K562 (cell line): ENCODE measurements at regions not wholly inside any gene's neighbourhood (a gene's known extent, or its start where the extent isn't known, plus 50 kb on each side); places are given as distances from the start of the nearest gene placed in this dataset.

Experiments used
- ATAC-seq: fragments of 200-7000 bp; cut with Tn5 transposase; 3 replicates; pipeline ENCODE4 v1.9.1; 2020; ENCODE audit warnings: moderate library complexity
- BruUV-seq: library from RNA; stranded (reverse); fragments of 400-500 nt; replicated peaks from 2 replicates; lab custom pipeline; 2021; lab: Mats Ljungman, UMichigan
- CTCF ChIA-PET: fragments of 300-600 bp; formaldehyde crosslinking; extraction: SDS; loops from one replicate; lab custom pipeline; 2021; ENCODE audit warnings: low intra/inter-chr PET ratio; lab: Yijun Ruan, JAX
- POLR2A ChIA-PET: fragments of 300-600, 350-650 bp; sonication (Branson Sonifier 250); formaldehyde crosslinking; extraction: SDS; loops from one replicate; lab custom pipeline; 2021; ENCODE audit warnings: antibody characterized with exemption, inconsistent platforms; lab: Yijun Ruan, JAX
- DNase-seq, 4 experiments: peaks; one replicate each; pipeline versions ENCODE4 v3.0.0 to v3.0.0-alpha.2; 2011 to 2018; ENCODE audit warnings: low spot score in 3 of 4, mixed read lengths in 3 of 4; ENCODE audit errors: extremely low read depth in 1 of 4
- FAIRE-seq: peaks from 2 replicates; lab custom pipeline; 2011; peaks lifted over from hg19 to GRCh38; lab: Jason Lieb, UNC
- H2AFZ ChIP-seq: 2 replicates; pipeline ENCODE4 v1.6.0; 2011; ENCODE audit warnings: low read depth, low read length, control low read depth, inconsistent platforms
- H3K27ac ChIP-seq: fragments of 200-600 bp; 3 replicates; pipeline ENCODE4 v1.8.0; 2011; ENCODE audit warnings: low read depth, mild to moderate bottlenecking, control low read depth, inconsistent platforms, low read length, moderate library complexity, mixed read lengths; ENCODE audit errors: extremely low read depth
- H3K27me3 ChIP-seq, 2 experiments: fragments of 300-600 bp in 1 of 2; 2 replicates in 1 of 2; 3 replicates in 1 of 2; pipeline versions ENCODE4 v1.6.0 to v1.8.0; 2011; ENCODE audit warnings: inconsistent platforms in 2 of 2, low read length in 2 of 2, mild to moderate bottlenecking in 1 of 2, mixed read lengths in 1 of 2, moderate library complexity in 1 of 2; ENCODE audit not compliant: control insufficient read depth in 2 of 2, insufficient read depth in 2 of 2
- H3K36me3 ChIP-seq: fragments of 300-600 bp; 3 replicates; pipeline ENCODE4 v1.8.0; 2011; ENCODE audit warnings: mild to moderate bottlenecking, low read length, inconsistent platforms; ENCODE audit not compliant: control insufficient read depth, insufficient read depth
- H3K4me1 ChIP-seq, 2 experiments: fragments of 200-600 bp in 1 of 2; replicated peaks in 1 of 2; 2 replicates in 1 of 2; 3 replicates in 1 of 2; pipeline versions ENCODE4 v1.5.1 to v1.8.0; 2011; ENCODE audit warnings: inconsistent platforms in 2 of 2, low read length in 2 of 2, mild to moderate bottlenecking in 1 of 2, mixed read lengths in 1 of 2, moderate library complexity in 1 of 2; ENCODE audit not compliant: control insufficient read depth in 2 of 2, insufficient read depth in 2 of 2
- H3K4me2 ChIP-seq: 2 replicates; pipeline ENCODE4 v1.6.1; 2011; ENCODE audit warnings: low read length, control low read depth, inconsistent platforms, mixed read lengths; ENCODE audit not compliant: insufficient read depth
- H3K4me3 ChIP-seq: fragments of 200-600 bp; sonication (generic), shearing (Covaris generic); 2 replicates; pipeline ENCODE4 v1.5.1; 2016; ENCODE audit warnings: control low read depth, inconsistent platforms
- H3K79me2 ChIP-seq: fragments of 200-600 bp; 3 replicates; pipeline ENCODE4 v1.8.0; 2011; ENCODE audit warnings: low read length, inconsistent platforms; ENCODE audit not compliant: control insufficient read depth, insufficient read depth
- H3K9ac ChIP-seq, 2 experiments: 2 replicates each; pipeline versions ENCODE4 v1.6.0 to v1.6.1; 2011; ENCODE audit warnings: low read depth in 2 of 2, low read length in 2 of 2, control low read depth in 1 of 2, inconsistent platforms in 1 of 2, mild to moderate bottlenecking in 1 of 2, mixed read lengths in 1 of 2; ENCODE audit not compliant: insufficient read depth in 1 of 2
- H3K9me1 ChIP-seq: one replicate; pipeline ENCODE4 v1.6.0; 2011; ENCODE audit warnings: inconsistent platforms, mild to moderate bottlenecking, low read length, moderate library complexity; ENCODE audit not compliant: control insufficient read depth, insufficient read depth
- H3K9me3 ChIP-seq: replicated peaks from 2 replicates; pipeline ENCODE4 v1.5.1; 2011; ENCODE audit warnings: low read depth, low read length, inconsistent platforms; ENCODE audit not compliant: control insufficient read depth, insufficient read depth
- H4K20me1 ChIP-seq: replicated peaks from 2 replicates; pipeline ENCODE4 v1.6.1; 2011; ENCODE audit warnings: low read length, inconsistent platforms, mixed read lengths; ENCODE audit not compliant: control insufficient read depth, insufficient read depth
- BCLAF1 ChIP-seq, 2 experiments: fragments of 450-650 bp in 1 of 2; IDR thresholded peaks; 2 replicates each; pipeline ENCODE4 v1.6.1; 2011 to 2017; ENCODE audit warnings: low read depth in 2 of 2, antibody characterized with exemption in 1 of 2, borderline replicate concordance in 1 of 2, low read length in 1 of 2, mild to moderate bottlenecking in 1 of 2, mixed read lengths in 1 of 2; ENCODE audit not compliant: control insufficient read depth in 1 of 2
- ELF4 ChIP-seq: fragments of 450-650 bp; formaldehyde crosslinking; IDR thresholded peaks from 2 replicates; pipeline ENCODE4 v1.4.0; 2022; ENCODE audit warnings: missing genetic modification characterization
- FOXJ3 ChIP-seq: sonication (generic); formaldehyde crosslinking; IDR thresholded peaks from 2 replicates; pipeline ENCODE4 v1.4.0; 2020; ENCODE audit warnings: mild to moderate bottlenecking, missing genetic modification reagents
- HDAC1 ChIP-seq, 2 experiments: fragments of 450-650 bp; IDR thresholded peaks; 2 replicates each; pipeline ENCODE4 v1.6.1; 2016 to 2017; ENCODE audit warnings: inconsistent platforms in 1 of 2, mild to moderate bottlenecking in 1 of 2, moderate library complexity in 1 of 2
- HLTF ChIP-seq: fragments of 450-650 bp; IDR thresholded peaks from 2 replicates; pipeline ENCODE4 v1.6.1; 2016
- MYNN ChIP-seq, 2 experiments: sonication (generic); formaldehyde crosslinking in 1 of 2; IDR thresholded peaks; 2 replicates each; pipeline versions ENCODE4 v1.5.0 to v1.6.1; 2016 to 2020; ENCODE audit warnings: antibody characterized with exemption in 1 of 2, missing genetic modification reagents in 1 of 2
- NR2F6 ChIP-seq: fragments of 450-650 bp; formaldehyde crosslinking; IDR thresholded peaks from 2 replicates; pipeline ENCODE4 v1.4.0; 2020; ENCODE audit warnings: mild to moderate bottlenecking
- POLR3A ChIP-seq: IDR thresholded peaks from 2 replicates; pipeline ENCODE4 v1.6.1; 2011; ENCODE audit warnings: borderline replicate concordance, mild to moderate bottlenecking, moderate library complexity; ENCODE audit not compliant: insufficient read length, insufficient read depth; ENCODE audit errors: extremely low read depth
- RNF2 ChIP-seq: sonication (generic); IDR thresholded peaks from 2 replicates; pipeline ENCODE4 v1.6.1; 2016
- SMAD1 ChIP-seq: fragments of 150-350 bp; IDR thresholded peaks from 2 replicates; pipeline ENCODE4 v1.6.1; 2014; ENCODE audit warnings: low read length, low read depth; ENCODE audit not compliant: partially characterized antibody
- SRSF9 ChIP-seq: fragments of 200-400 bp; formaldehyde crosslinking; IDR thresholded peaks from 2 replicates; pipeline ENCODE4 v1.6.1; 2017; ENCODE audit warnings: low read depth, low read length, borderline replicate concordance
- TEAD1 ChIP-seq, 2 experiments: fragments of 450-650 bp in 1 of 2; sonication (generic) in 1 of 2; formaldehyde crosslinking; IDR thresholded peaks; 2 replicates each; pipeline versions ENCODE4 v1.4.0 to v1.8.0; 2020 to 2022; ENCODE audit warnings: mild to moderate bottlenecking in 2 of 2, missing genetic modification reagents in 1 of 2
- TGIF2 ChIP-seq: sonication (generic); formaldehyde crosslinking; IDR thresholded peaks from 2 replicates; pipeline ENCODE4 v1.8.1; 2022; ENCODE audit warnings: mild to moderate bottlenecking, missing genetic modification reagents, moderate library complexity
- ZBED1 ChIP-seq: IDR thresholded peaks from 2 replicates; pipeline ENCODE4 v1.6.1; 2014
- ZFP30 ChIP-seq: fragments of 250-450 bp; sonication (Bioruptor Pico); IDR thresholded peaks from 2 replicates; pipeline ENCODE4 v1.8.0; 2022; ENCODE audit warnings: moderate library complexity, mild to moderate bottlenecking, inconsistent platforms, borderline replicate concordance
- ZNF12 ChIP-seq: sonication (generic); formaldehyde crosslinking; IDR thresholded peaks from 2 replicates; pipeline ENCODE4 v1.4.0; 2020; ENCODE audit warnings: mild to moderate bottlenecking, missing genetic modification reagents
- ZNF280B ChIP-seq: fragments of 250-450 bp; sonication (Bioruptor Pico); IDR thresholded peaks from 2 replicates; pipeline ENCODE4 v1.5.1; 2021; ENCODE audit warnings: mild to moderate bottlenecking
- ZNF79 ChIP-seq: fragments of 250-450 bp; sonication (Bioruptor Pico); IDR thresholded peaks from 2 replicates; pipeline ENCODE4 v1.4.0; 2020; ENCODE audit warnings: low read depth, mild to moderate bottlenecking, moderate library complexity
- ZNF830 ChIP-seq: fragments of 250-450 bp; sonication (Bioruptor Pico); IDR thresholded peaks from 2 replicates; pipeline ENCODE4 v1.5.0; 2021; ENCODE audit warnings: mild to moderate bottlenecking
- WGBS: fragments of 100-300 bp; shearing (Covaris generic); methylation state at CpG from one replicate; pipeline ENCODE4 v1.1.6; 2016; ENCODE audit warnings: low coverage, mixed read lengths; ENCODE audit not compliant: insufficient coverage; ENCODE audit errors: missing lambda C conversion rate; 5-methylcytosine and 5-hydroxymethylcytosine counted together
- in situ Hi-C: fragments of 300-500 bp; cut with MboI; formaldehyde crosslinking; loops from 4 replicates; pipeline ENCODE4 v1.15.0; 2018; ENCODE audit warnings: inconsistent platforms, mixed read lengths
- intact Hi-C: fragments of 100-400 bp; cut with micrococcal nuclease; formaldehyde crosslinking; loops from 2 replicates; pipeline ENCODE4 v1.14.2; 2022
- TF ChIP-seq, protein P1 (sequence below): sonication (generic); formaldehyde crosslinking; IDR thresholded peaks from 2 replicates; pipeline ENCODE4 v1.8.0; 2022; ENCODE audit warnings: mild to moderate bottlenecking, missing genetic modification reagents

DNA sequence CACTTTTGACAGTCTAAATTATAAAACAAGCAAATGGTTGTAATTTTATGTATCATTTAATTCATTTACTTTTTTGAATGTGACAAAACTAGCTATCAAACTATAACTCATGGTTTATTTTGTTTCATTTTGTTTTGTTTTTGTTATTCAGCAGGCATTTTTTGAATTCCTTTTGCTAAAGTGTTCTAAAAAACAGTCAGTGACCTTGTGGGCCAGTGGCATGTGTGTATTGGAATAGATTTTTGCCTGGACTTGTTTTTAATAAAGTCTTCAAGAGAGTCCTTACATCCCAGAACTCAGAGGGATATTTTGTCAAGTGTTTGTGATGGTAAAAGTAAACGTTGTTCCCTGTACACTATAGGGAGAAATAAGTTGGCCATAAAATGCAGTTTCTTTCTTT, 369.7 kb upstream of the SYT1 start:
- no peak for TF ChIP-seq TEAD1 (CRISPR knock-in tag; IDR thresholded peaks at IDR 0.05)
- no peak for TF ChIP-seq ZFP30 (CRISPR knock-in tag)
- TF ChIP-seq FOXJ3 = no peak
- no peak for TF ChIP-seq BCLAF1 (IDR thresholded peaks at IDR 0.05; ENCODE audit: borderline replicate concordance in 1 of 2, control insufficient read depth in 1 of 2, low read depth in 2 of 2, low read length in 1 of 2)
- no peak for TF ChIP-seq RNF2
- no peak for TF ChIP-seq SMAD1
- no peak for TF ChIP-seq HDAC1 (IDR thresholded peaks at IDR 0.05)
- TF ChIP-seq ZNF280B (CRISPR knock-in tag) = no peak
- TF ChIP-seq ZNF79 = no peak
- no peak for TF ChIP-seq ELF4 (CRISPR knock-in tag)
- TF ChIP-seq MYNN (IDR thresholded peaks at IDR 0.05) = no peak
- TF ChIP-seq MYNN (CRISPR knock-in tag; IDR thresholded peaks at IDR 0.05) = no peak
- no peak for TF ChIP-seq POLR3A
- TF ChIP-seq ZBED1 = no peak
- TF ChIP-seq, protein P1, sequence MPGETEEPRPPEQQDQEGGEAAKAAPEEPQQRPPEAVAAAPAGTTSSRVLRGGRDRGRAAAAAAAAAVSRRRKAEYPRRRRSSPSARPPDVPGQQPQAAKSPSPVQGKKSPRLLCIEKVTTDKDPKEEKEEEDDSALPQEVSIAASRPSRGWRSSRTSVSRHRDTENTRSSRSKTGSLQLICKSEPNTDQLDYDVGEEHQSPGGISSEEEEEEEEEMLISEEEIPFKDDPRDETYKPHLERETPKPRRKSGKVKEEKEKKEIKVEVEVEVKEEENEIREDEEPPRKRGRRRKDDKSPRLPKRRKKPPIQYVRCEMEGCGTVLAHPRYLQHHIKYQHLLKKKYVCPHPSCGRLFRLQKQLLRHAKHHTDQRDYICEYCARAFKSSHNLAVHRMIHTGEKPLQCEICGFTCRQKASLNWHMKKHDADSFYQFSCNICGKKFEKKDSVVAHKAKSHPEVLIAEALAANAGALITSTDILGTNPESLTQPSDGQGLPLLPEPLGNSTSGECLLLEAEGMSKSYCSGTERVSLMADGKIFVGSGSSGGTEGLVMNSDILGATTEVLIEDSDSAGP (CRISPR knock-in tag) = no peak
- no peak for TF ChIP-seq SRSF9
- TF ChIP-seq ZNF12 (CRISPR knock-in tag) = no peak
- TF ChIP-seq TGIF2 (CRISPR knock-in tag) = no peak
- no peak for TF ChIP-seq NR2F6
- no peak for TF ChIP-seq HLTF
- no peak for TF ChIP-seq ZNF830
- POLR2A ChIA-PET = no interaction called here
- no TSS peak for BruUV-seq
- H2AFZ ChIP-seq = no peak overlapping the region
- H3K27ac ChIP-seq = no peak overlapping the region
- no peaks in the 10 kb centered on the region for H4K20me1 ChIP-seq
- H3K9ac ChIP-seq = no peak overlapping the region
- H3K79me2 ChIP-seq = no peaks in the 10 kb centered on the region
- no peak overlapping the region for H3K4me2 ChIP-seq
- intact Hi-C loops = no loop called here
- H3K36me3 ChIP-seq = no peaks in the 10 kb centered on the region
- no peaks in the 10 kb centered on the region for H3K9me1 ChIP-seq
- H3K9me3 ChIP-seq = no peaks in the 10 kb centered on the region
- CTCF ChIA-PET = no interaction called here
- WGBS = 0% methylated on average over 1 of the region's 1 CpG
- FAIRE-seq (no peak), DNase-seq (no peak), ATAC-seq (no peak)
- no peak overlapping the region for H3K4me3 ChIP-seq
- in situ Hi-C loops = no loop called here
- H3K4me1 ChIP-seq = no peaks in the 10 kb centered on the region
- H3K27me3 ChIP-seq = no peaks in the 10 kb centered on the region
